ENCODE measurements at regions not wholly inside any gene's neighbourhood (a gene's known extent, or its start where the extent isn't known, plus 50 kb on each side); places are given as distances from the start of the nearest gene placed in this dataset.
"Not testable (repeated sequence)": the region's sequence is repeated elsewhere in the genome, so short reads cannot be mapped to it uniquely, and the experiment has no call there.

DNA sequence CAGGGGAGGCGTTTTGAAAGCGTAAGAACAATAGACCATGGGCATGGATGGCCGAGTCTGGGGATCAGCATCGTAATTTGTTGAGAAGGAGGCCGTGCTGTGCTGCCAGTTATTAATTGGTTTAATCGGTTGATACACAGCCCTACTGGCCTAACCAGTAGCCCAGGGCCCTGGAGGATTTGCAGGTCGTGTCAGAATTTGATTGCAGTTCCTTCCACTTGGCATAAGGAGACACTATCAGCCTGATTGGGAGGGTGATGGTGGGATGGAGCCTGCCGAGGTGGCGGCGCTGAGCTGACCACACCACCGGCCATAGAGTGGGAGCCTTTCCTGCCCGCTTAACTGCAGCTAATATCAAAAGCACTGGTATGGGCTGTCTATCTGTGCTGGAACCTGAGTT is 133.4 kb downstream of the POTEH start:
- not testable (repeated sequence) for TF ChIP-seq EZH2 (IDR thresholded peaks at IDR 0.05; ENCODE audit: borderline replicate concordance, low read depth, low read length, severe bottlenecking)
- TF ChIP-seq, protein P1, sequence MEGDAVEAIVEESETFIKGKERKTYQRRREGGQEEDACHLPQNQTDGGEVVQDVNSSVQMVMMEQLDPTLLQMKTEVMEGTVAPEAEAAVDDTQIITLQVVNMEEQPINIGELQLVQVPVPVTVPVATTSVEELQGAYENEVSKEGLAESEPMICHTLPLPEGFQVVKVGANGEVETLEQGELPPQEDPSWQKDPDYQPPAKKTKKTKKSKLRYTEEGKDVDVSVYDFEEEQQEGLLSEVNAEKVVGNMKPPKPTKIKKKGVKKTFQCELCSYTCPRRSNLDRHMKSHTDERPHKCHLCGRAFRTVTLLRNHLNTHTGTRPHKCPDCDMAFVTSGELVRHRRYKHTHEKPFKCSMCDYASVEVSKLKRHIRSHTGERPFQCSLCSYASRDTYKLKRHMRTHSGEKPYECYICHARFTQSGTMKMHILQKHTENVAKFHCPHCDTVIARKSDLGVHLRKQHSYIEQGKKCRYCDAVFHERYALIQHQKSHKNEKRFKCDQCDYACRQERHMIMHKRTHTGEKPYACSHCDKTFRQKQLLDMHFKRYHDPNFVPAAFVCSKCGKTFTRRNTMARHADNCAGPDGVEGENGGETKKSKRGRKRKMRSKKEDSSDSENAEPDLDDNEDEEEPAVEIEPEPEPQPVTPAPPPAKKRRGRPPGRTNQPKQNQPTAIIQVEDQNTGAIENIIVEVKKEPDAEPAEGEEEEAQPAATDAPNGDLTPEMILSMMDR (IDR thresholded peaks at IDR 0.05; ENCODE audit: borderline replicate concordance, extremely low read depth, low read length, poor library complexity, severe bottlenecking): not testable (repeated sequence)

Data from DND-41 (cell line).